ENCODE measurements at regions not wholly inside any gene's neighbourhood (a gene's known extent, or its start where the extent isn't known, plus 50 kb on each side); places are given as distances from the start of the nearest gene placed in this dataset.

DNA sequence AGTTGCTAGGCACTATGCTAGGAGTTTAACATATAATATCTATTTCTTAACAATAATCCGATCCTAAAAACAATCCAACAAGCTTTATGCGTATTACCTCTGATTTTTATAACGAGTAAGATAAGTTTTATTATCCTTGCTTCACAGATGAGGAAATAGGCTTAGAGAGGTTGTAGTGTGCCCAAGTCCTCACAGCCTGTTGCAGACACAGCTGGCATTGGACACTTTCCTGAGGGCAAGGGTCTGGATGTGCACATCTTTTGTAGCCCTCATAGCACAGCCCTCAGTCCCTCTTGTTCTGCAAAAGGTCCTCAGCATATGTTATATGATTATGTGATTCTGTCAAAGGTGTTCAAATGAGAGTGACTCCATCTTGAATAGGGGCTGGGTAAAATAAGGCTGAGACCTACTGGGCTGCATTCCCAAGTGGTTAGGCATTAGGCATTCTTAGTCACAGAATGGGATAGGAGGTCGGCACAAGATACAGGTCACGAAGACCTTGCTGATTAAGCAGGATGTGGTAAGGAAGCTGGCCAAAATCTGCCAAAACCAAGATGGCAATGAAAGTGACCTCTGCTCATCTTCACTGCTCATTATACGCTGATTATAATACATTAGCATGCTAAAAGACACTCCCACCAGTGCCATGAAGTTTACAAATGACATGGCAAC is 75.7 kb upstream of the F3 start:
- TF ChIP-seq EZH2 (IDR thresholded peaks at IDR 0.05; ENCODE audit: insufficient read depth, low read length) (no peak), CTCF (IDR thresholded peaks at IDR 0.05; ENCODE audit: insufficient read depth, low read depth, low read length) (no peak)
